PC-9 (cell line): ENCODE measurements at regions not wholly inside any gene's neighbourhood (a gene's known extent, or its start where the extent isn't known, plus 50 kb on each side); places are given as distances from the start of the nearest gene placed in this dataset.

Experiments
- BruUV-seq: library from RNA; stranded (reverse); fragments of 400-500 nt; replicated peaks from 2 replicates; lab custom pipeline; 2021; lab: Mats Ljungman, UMichigan
- CTCF ChIA-PET: fragments of 300-600 bp; sonication (Branson Sonifier 250); formaldehyde crosslinking; loops from one replicate; lab custom pipeline; 2022; ENCODE audit warnings: antibody characterized with exemption; lab: Charles Lee
- POLR2A ChIA-PET: fragments of 300-600 bp; sonication (Branson Sonifier 250); formaldehyde crosslinking; loops from one replicate; lab custom pipeline; 2022; ENCODE audit warnings: antibody characterized with exemption; ENCODE audit not compliant: unreplicated experiment; lab: Charles Lee
- DNase-seq, 2 experiments: peaks; one replicate each; pipeline versions ENCODE4 v3.0.0 to v3.0.0-alpha.2; 2015 to 2022; ENCODE audit warnings: mixed read lengths in 1 of 2
- H2AFZ ChIP-seq: fragments of 200-600 bp; sonication (generic); 2 replicates; pipeline ENCODE4 v1.8.1; 2017; ENCODE audit warnings: antibody characterized with exemption
- H3F3A ChIP-seq: fragments of 200-600 bp; sonication (generic); 2 replicates; pipeline ENCODE4 v1.8.1; 2017; ENCODE audit warnings: antibody characterized with exemption, mild to moderate bottlenecking, low read depth; ENCODE audit not compliant: insufficient read depth
- H3K27ac ChIP-seq: fragments of 200-600 bp; sonication (generic); 2 replicates; pipeline ENCODE4 v1.6.1; 2016; ENCODE audit warnings: mixed run types
- H3K27me3 ChIP-seq: fragments of 200-600 bp; sonication (generic); 2 replicates; pipeline ENCODE4 v1.6.1; 2016; ENCODE audit warnings: low read depth, mixed run types; ENCODE audit not compliant: insufficient read depth
- H3K36me3 ChIP-seq: fragments of 200-600 bp; sonication (generic); 2 replicates; pipeline ENCODE4 v1.6.1; 2016; ENCODE audit warnings: low read depth, mixed run types
- H3K4me1 ChIP-seq: fragments of 200-600 bp; sonication (generic); replicated peaks from 2 replicates; pipeline ENCODE4 v1.6.1; 2016; ENCODE audit warnings: mixed run types; ENCODE audit not compliant: insufficient read depth
- H3K4me2 ChIP-seq: fragments of 200-600 bp; sonication (generic); 2 replicates; pipeline ENCODE4 v1.6.1; 2017; ENCODE audit warnings: mixed run types
- H3K4me3 ChIP-seq: fragments of 200-600 bp; sonication (generic); 2 replicates; pipeline ENCODE4 v1.6.1; 2016; ENCODE audit warnings: mixed run types
- H3K79me2 ChIP-seq: fragments of 200-600 bp; sonication (generic); 2 replicates; pipeline ENCODE4 v1.6.1; 2017; ENCODE audit warnings: low read depth, mixed run types
- H3K9me2 ChIP-seq: fragments of 200-600 bp; sonication (generic); 2 replicates; pipeline ENCODE4 v1.8.1; 2017; ENCODE audit warnings: mild to moderate bottlenecking; ENCODE audit not compliant: insufficient read depth
- H3K9me3 ChIP-seq: fragments of 200-600 bp; sonication (generic); 2 replicates; pipeline ENCODE4 v1.8.1; 2016; ENCODE audit warnings: low read depth; ENCODE audit not compliant: insufficient read depth
- H4K20me1 ChIP-seq: fragments of 200-600 bp; sonication (generic); 2 replicates; pipeline ENCODE4 v1.8.1; 2017; ENCODE audit not compliant: insufficient read depth
- EZH2 ChIP-seq: fragments of 200-600 bp; sonication (generic); IDR thresholded peaks from 2 replicates; pipeline ENCODE4 v1.8.0; 2017; ENCODE audit warnings: antibody characterized with exemption, low read depth
- intact Hi-C: fragments of 100-400 bp; cut with micrococcal nuclease; formaldehyde crosslinking; loops from one replicate; pipeline ENCODE4 v1.10.0; 2022; ENCODE audit not compliant: unreplicated experiment
- TF ChIP-seq, protein P1 (sequence below): fragments of 200-600 bp; sonication (generic); conservative IDR thresholded peaks from 2 replicates; pipeline ENCODE4 v1.6.1; 2017; ENCODE audit warnings: mixed run types, antibody characterized with exemption, mild to moderate bottlenecking, moderate library complexity

DNA sequence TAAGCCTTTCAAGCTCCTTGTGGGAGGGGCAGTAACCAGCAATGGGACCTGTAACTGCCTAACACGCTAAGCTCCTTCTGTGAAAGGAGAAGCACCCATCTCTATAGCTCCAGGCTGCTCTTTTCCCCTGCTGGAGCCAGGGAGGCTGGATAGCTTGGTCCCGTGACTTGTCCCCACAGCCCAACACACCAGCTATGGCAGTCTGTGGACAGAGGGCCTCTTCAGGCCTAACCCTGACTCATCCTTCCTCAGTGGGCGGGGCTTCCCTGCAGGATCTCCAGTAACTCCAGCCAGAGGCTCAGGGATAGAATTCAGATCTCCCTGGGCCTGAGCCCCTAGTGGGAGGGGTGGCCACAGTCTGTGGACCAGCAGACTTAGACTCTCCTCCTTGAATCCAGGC lies 1290.1 kb downstream of the PCDH7 start:
- Histone ChIP-seq H3F3A (no peaks in the 10 kb centered on the region), H4K20me1 (no peaks in the 10 kb centered on the region), H3K27ac (no peak overlapping the region), H3K4me1 (no peaks in the 10 kb centered on the region), H3K9me3 (no peaks in the 10 kb centered on the region), H3K9me2 (0 out of 2 replicates have a peak, but pooled peaks cover 3% of the 10 kb centered on the region), H3K4me3 (no peak overlapping the region), H3K36me3 (no peaks in the 10 kb centered on the region), H3K27me3 (no peaks in the 10 kb centered on the region), H3K4me2 (no peak overlapping the region), H3K79me2 (no peaks in the 10 kb centered on the region), H2AFZ (no peak overlapping the region)
- intact Hi-C loops, result no loop called here
- TF ChIP-seq EZH2, result no peak
- TF ChIP-seq, protein P1, sequence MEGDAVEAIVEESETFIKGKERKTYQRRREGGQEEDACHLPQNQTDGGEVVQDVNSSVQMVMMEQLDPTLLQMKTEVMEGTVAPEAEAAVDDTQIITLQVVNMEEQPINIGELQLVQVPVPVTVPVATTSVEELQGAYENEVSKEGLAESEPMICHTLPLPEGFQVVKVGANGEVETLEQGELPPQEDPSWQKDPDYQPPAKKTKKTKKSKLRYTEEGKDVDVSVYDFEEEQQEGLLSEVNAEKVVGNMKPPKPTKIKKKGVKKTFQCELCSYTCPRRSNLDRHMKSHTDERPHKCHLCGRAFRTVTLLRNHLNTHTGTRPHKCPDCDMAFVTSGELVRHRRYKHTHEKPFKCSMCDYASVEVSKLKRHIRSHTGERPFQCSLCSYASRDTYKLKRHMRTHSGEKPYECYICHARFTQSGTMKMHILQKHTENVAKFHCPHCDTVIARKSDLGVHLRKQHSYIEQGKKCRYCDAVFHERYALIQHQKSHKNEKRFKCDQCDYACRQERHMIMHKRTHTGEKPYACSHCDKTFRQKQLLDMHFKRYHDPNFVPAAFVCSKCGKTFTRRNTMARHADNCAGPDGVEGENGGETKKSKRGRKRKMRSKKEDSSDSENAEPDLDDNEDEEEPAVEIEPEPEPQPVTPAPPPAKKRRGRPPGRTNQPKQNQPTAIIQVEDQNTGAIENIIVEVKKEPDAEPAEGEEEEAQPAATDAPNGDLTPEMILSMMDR, result no peak
- peak in 1 of 2 experiments; percentile 22 for DNase-seq
- POLR2A ChIA-PET, result no interaction called here
- CTCF ChIA-PET, result no interaction called here
- no TSS peak for BruUV-seq

DNA sequence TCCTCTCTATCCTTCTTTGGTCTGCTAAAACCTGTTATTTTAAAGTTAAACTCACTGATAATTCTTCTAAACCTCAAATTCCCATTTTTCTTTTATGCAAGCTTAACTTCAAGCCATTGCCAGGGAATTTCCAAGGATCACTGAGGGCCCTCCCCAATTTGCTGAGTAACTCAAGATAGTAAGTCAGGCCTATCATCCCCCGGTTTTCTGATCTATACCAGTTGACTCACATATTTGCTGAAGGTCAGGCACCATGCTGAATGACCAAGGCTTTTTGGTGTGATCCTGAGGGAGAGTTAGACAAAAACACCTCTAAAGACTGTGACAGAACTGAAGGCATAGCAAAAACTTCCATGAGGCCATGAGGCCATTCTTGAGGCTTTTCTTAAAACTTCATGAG lies 1301.9 kb downstream of the PCDH7 start:
- Histone ChIP-seq H2AFZ (no peak overlapping the region), H3K4me3 (no peak overlapping the region), H3K9me2 (no peaks in the 10 kb centered on the region), H3K36me3 (no peaks in the 10 kb centered on the region), H3K9me3 (no peaks in the 10 kb centered on the region), H3K4me1 (no peaks in the 10 kb centered on the region), H4K20me1 (no peaks in the 10 kb centered on the region), H3K4me2 (no peak overlapping the region), H3K79me2 (no peaks in the 10 kb centered on the region), H3K27ac (no peak overlapping the region), H3K27me3 (no peaks in the 10 kb centered on the region), H3F3A (no peaks in the 10 kb centered on the region)
- intact Hi-C loops, result no loop called here
- no peak for DNase-seq
- BruUV-seq, result no TSS peak
- TF ChIP-seq, protein P1, result no peak
- no peak for TF ChIP-seq EZH2
- POLR2A ChIA-PET, result no interaction called here
- CTCF ChIA-PET, result interaction anchor here (0.6 kb wide), 1 partner anchor 53 kb away, joined by 3 read pairs; no protein-coding TSS in a partner anchor

DNA sequence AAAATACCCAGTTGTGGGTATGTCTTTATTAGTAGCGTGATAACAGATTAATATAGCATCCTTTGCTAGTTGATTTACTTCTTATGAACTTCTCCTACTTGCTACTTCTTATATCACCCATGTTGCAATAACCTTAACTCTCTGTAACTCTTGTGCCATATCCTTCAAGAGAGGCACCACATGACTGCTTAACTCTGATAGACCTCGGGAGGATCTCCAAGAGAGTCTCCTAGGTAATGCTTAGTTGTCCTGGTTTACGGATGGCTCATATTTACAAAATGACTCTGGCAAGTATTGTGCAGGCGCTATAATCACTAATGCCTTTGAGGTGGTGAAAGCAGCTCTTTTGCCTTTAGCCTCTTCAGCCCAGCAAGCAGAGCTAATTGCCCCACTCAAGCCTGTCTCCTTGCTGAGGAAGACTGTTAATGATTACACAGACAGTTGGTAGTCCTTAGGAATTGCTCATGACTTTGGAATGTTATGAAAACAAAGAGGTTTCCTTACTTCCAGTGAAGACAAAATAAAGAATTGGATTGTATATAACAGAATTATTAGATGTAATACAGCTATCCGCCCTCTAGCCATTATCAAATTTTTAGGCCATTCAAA lies 1305.8 kb downstream of the PCDH7 start:
- Histone ChIP-seq H3K27ac (no peak overlapping the region), H3K9me3 (no peaks in the 10 kb centered on the region), H3F3A (no peaks in the 10 kb centered on the region), H3K4me3 (no peak overlapping the region), H3K9me2 (no peaks in the 10 kb centered on the region), H4K20me1 (no peaks in the 10 kb centered on the region), H3K4me2 (no peak overlapping the region), H3K79me2 (no peaks in the 10 kb centered on the region), H2AFZ (no peak overlapping the region), H3K27me3 (no peaks in the 10 kb centered on the region), H3K36me3 (no peaks in the 10 kb centered on the region), H3K4me1 (no peaks in the 10 kb centered on the region)
- ChIA-PET POLR2A (interaction anchor here (0.5 kb wide), 1 partner anchor 1268 kb away, joined by 4 read pairs; no protein-coding TSS in a partner anchor), CTCF (no interaction called here)
- intact Hi-C loops, result no loop called here
- no peak for DNase-seq
- no peak for TF ChIP-seq EZH2
- TF ChIP-seq, protein P1, result no peak
- no TSS peak for BruUV-seq
